Suprapubic skin (tissue), 4 donors: ENCODE measurements at regions not wholly inside any gene's neighbourhood (a gene's known extent, or its start where the extent isn't known, plus 50 kb on each side); places are given as distances from the start of the nearest gene placed in this dataset.

ENCODE experiments used
- DNase-seq, 2 donors: peaks; one replicate each; pipeline ENCODE4 v3.0.0-alpha.2; 2019; ENCODE audit warnings: low spot score in 2 of 2
- H3K27ac ChIP-seq: fragments of 200-600 bp; sonication (generic); one replicate; pipeline ENCODE4 v1.5.1; 2019
- H3K27me3 ChIP-seq: fragments of 200-600 bp; sonication (generic); one replicate; pipeline ENCODE4 v1.5.1; 2019
- H3K36me3 ChIP-seq: fragments of 200-600 bp; sonication (generic); one replicate; pipeline ENCODE4 v1.5.1; 2019
- H3K4me1 ChIP-seq: fragments of 200-600 bp; sonication (generic); one replicate; pipeline ENCODE4 v1.5.1; 2019
- H3K4me3 ChIP-seq: fragments of 200-600 bp; sonication (generic); one replicate; pipeline ENCODE4 v1.5.1; 2019; ENCODE audit warnings: mild to moderate bottlenecking
- H3K9me3 ChIP-seq: fragments of 200-600 bp; sonication (generic); one replicate; pipeline ENCODE4 v1.5.1; 2019
- EP300 ChIP-seq: sonication (generic); formaldehyde crosslinking; IDR thresholded peaks from one replicate; pipeline ENCODE4 v1.6.1; 2017; ENCODE audit warnings: antibody characterized with exemption
- POLR2A ChIP-seq, 2 donors: fragments of 450-650 bp; IDR thresholded peaks; one replicate each; pipeline ENCODE4 v1.6.1; 2017; ENCODE audit warnings: antibody characterized with exemption in 2 of 2, mild to moderate bottlenecking in 2 of 2, moderate library complexity in 2 of 2
- POLR2AphosphoS5 ChIP-seq, 3 donors: sonication (generic); formaldehyde crosslinking; IDR thresholded peaks; one replicate each; pipeline ENCODE4 v1.6.1; 2017; ENCODE audit warnings: antibody characterized with exemption in 3 of 3
- WGBS: methylation state at CpG from one replicate; pipeline ENCODE4 v1.1.5; 2018; 5-methylcytosine and 5-hydroxymethylcytosine counted together
- TF ChIP-seq, protein P1 (sequence below), 2 donors: fragments of 200-600 bp in 1 of 2; fragments of 450-650 bp in 1 of 2; sonication (generic) in 1 of 2; IDR thresholded peaks; one replicate each; pipeline ENCODE4 v1.5.1; 2016 to 2019; ENCODE audit warnings: antibody characterized with exemption in 2 of 2, mild to moderate bottlenecking in 1 of 2, moderate library complexity in 1 of 2

DNA sequence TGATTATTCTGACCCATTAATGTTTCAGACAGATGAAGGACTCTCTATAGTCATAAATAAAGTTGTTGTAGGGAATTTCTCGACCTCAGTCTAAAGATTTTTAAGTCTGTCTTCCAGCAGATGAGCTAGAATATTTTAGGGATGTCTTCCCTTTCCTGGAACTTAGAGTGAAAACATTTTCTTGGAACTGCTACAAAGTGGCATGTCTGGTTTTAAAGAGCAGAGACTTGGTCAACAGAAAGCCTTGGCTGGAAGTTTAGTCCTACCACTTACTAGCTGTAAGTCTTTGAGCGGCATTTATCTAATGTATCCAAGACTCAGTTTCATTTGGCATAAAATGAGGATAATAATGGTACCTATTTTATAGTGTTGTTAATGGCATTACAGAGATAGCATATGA lies 120.0 kb upstream of the TGFBR2 start:
- H3K27me3 ChIP-seq = no peaks in the 10 kb centered on the region
- no peak overlapping the region for H3K27ac ChIP-seq
- peaks cover 5% of the 10 kb centered on the region for H3K4me1 ChIP-seq
- TF ChIP-seq, protein P1, sequence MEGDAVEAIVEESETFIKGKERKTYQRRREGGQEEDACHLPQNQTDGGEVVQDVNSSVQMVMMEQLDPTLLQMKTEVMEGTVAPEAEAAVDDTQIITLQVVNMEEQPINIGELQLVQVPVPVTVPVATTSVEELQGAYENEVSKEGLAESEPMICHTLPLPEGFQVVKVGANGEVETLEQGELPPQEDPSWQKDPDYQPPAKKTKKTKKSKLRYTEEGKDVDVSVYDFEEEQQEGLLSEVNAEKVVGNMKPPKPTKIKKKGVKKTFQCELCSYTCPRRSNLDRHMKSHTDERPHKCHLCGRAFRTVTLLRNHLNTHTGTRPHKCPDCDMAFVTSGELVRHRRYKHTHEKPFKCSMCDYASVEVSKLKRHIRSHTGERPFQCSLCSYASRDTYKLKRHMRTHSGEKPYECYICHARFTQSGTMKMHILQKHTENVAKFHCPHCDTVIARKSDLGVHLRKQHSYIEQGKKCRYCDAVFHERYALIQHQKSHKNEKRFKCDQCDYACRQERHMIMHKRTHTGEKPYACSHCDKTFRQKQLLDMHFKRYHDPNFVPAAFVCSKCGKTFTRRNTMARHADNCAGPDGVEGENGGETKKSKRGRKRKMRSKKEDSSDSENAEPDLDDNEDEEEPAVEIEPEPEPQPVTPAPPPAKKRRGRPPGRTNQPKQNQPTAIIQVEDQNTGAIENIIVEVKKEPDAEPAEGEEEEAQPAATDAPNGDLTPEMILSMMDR (IDR thresholded peaks at IDR 0.05) = no peak
- no peak for TF ChIP-seq POLR2A (IDR thresholded peaks at IDR 0.05)
- TF ChIP-seq EP300 = no peak
- H3K36me3 ChIP-seq = no peaks in the 10 kb centered on the region
- WGBS = 52% methylated on average over 2 of the region's 2 CpGs
- no peaks in the 10 kb centered on the region for H3K9me3 ChIP-seq
- no peak for DNase-seq
- no peak overlapping the region for H3K4me3 ChIP-seq

DNA sequence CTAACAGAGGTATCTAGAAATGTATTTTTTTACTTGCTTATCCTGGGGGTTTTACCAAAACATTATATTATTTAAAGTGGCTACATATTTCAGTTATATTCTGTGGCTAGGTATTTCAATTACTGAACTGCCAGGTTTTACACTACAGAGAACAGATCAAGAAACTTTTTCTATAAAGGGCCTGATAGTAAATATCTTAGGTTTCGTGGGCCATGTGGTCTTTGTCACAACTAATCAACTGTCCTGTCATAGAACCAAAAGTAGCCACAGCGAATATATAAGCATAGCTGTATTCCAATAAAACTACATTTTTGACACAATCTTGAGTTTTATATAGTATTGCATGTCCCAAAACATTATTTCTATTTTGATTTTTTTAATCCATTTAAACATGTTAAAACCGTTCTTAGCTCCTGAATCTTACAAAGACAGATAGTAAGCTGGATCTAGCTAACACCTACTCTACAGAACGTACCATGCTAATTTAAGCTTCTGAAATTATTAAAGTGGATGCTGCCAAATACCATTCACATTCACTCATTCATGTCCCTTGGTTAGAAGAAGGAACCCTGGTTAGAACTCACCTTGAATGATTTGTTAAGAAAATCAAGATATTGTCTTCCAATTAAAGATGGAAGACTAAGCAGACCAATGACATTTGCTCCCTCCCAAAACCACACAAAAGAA lies 118.2 kb upstream of the TGFBR2 start:
- H3K4me3 ChIP-seq = no peak overlapping the region
- peaks cover 8% of the 10 kb centered on the region for H3K4me1 ChIP-seq

DNA sequence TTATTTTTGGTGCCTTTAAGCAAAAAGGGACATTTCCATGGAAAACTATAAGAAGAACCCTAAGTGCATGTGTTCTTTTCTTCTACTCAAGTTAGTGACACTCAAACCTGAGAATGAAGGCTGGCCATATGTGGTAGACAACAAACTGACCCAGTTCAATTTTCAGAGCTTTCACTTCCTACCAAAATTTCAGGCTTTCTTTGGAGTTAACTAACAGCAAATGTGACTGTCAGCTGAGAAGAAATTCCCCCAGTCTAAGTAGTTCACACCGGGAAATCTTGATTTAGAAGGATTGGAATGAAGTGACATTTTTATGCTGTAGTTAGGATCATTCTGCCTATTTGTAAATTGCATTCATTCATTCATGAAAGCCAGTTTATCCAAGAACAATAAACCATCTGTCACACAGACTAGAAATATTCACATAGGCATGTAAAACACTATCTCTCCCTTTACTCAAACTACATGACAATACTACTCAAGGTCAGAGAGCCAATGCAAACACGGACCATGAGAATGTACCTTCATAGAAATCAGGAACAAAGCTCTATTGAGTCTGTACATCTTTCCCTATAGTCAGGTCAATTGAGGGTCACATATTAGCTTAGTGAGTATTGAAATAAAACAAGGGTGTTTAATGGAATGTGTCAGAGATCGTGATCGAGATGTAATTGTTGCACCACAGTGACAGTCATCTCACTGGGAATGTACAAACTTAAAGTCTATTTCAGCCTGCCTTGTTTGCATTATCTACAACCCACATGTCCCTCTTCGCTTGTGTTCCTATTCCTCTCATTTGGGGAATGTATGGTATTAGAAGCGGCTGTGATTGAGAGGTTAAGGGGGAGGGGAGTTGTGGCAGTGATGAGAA lies 113.8 kb upstream of the TGFBR2 start:
- no peaks in the 10 kb centered on the region for H3K27me3 ChIP-seq
- peaks cover 31% of the 10 kb centered on the region for H3K4me1 ChIP-seq
- H3K9me3 ChIP-seq = no peaks in the 10 kb centered on the region
- no peak overlapping the region for H3K4me3 ChIP-seq
- no peak for DNase-seq
- H3K27ac ChIP-seq = peak overlapping the region; percentile 79
- WGBS = 81% methylated on average over 6 of the region's 6 CpGs
- no peak for TF ChIP-seq POLR2A (IDR thresholded peaks at IDR 0.05)
- no peak for TF ChIP-seq EP300
- no peaks in the 10 kb centered on the region for H3K36me3 ChIP-seq

More for the DNA sequence above, 118.2 kb upstream of the TGFBR2 start:
- Histone ChIP-seq H3K27ac (no peak overlapping the region), H3K36me3 (no peaks in the 10 kb centered on the region), H3K9me3 (no peaks in the 10 kb centered on the region), H3K27me3 (no peaks in the 10 kb centered on the region)
- 95% methylated on average over 4 of the region's 4 CpGs for WGBS
- DNase-seq = no peak
- TF ChIP-seq EP300 = no peak
- TF ChIP-seq POLR2AphosphoS5 (IDR thresholded peaks at IDR 0.05) = no peak
- no peak for TF ChIP-seq POLR2A (IDR thresholded peaks at IDR 0.05)
- TF ChIP-seq, protein P1 (IDR thresholded peaks at IDR 0.05) = no peak

GRCh38 chr3:30493911-30494311 lies 112.5 kb upstream of the TGFBR2 start:
- Histone ChIP-seq H3K9me3 (no peaks in the 10 kb centered on the region), H3K4me1 (peaks cover 35% of the 10 kb centered on the region), H3K4me3 (no peak overlapping the region), H3K27me3 (no peaks in the 10 kb centered on the region), H3K27ac (peak overlapping the region; percentile 79), H3K36me3 (no peaks in the 10 kb centered on the region)
- WGBS = 48% methylated on average over 2 of the region's 2 CpGs
- no peak for DNase-seq
- TF ChIP-seq POLR2AphosphoS5 (IDR thresholded peaks at IDR 0.05) (peak in 1 of 3 donors; percentile 63), EP300 (no peak), POLR2A (IDR thresholded peaks at IDR 0.05) (no peak)

DNA sequence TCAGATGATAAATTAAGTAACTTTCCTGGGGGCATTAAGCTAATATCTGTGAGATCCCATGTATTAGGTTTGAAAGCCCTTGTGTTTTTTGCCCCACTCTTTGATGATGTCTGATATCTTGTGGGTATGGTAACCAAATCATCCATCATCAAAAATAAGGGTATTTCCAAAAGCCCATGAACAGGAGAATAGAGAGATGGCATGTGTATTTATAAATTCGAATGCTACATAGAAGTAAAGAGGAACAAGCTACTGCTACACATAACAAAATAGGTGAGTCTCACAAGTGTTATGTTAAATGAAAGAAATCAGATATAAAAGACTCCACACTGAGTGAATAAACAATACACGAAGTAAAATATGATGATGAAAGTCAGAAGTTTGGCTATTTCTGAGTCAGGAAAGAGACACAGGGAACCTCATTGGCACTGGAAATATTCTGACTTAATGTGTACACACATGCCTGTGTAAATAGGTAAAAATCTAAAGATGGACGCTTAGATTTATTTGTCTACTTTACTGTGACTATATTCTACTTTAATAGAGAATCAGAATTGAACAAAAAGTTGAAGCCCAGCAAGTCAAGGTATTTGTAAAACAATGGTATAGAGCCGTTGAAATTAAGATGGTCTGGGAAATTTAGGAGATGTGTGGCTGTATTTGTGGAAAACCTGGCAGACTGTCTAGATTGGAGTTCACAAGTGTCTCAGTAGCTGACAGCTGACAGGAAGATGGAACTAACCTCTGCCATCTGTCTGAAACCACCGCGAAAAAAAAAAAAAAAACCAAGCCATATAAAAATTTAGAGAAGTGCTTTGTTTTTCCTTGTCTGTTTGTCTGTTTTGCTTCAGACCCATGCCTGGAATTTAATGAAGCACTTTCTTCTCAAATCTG lies 111.0 kb upstream of the TGFBR2 start:
- 55% methylated on average over 6 of the region's 6 CpGs for WGBS
- Histone ChIP-seq H3K27me3 (no peaks in the 10 kb centered on the region), H3K36me3 (no peaks in the 10 kb centered on the region), H3K4me1 (peaks cover 36% of the 10 kb centered on the region), H3K27ac (peak overlapping the region; percentile 79), H3K4me3 (no peak overlapping the region), H3K9me3 (no peaks in the 10 kb centered on the region)
- no peak for DNase-seq
- TF ChIP-seq, protein P1 (IDR thresholded peaks at IDR 0.05) = no peak
- TF ChIP-seq POLR2AphosphoS5 (IDR thresholded peaks at IDR 0.05) (no peak), EP300 (no peak), POLR2A (IDR thresholded peaks at IDR 0.05) (no peak)
